Transverse colon (tissue), 4 donors: ENCODE measurements at regions not wholly inside any gene's neighbourhood (a gene's known extent, or its start where the extent isn't known, plus 50 kb on each side); places are given as distances from the start of the nearest gene placed in this dataset.

Experiments
- EP300 ChIP-seq: sonication (generic); formaldehyde crosslinking; IDR thresholded peaks from one replicate; pipeline ENCODE4 v1.6.1; 2017; ENCODE audit warnings: antibody characterized with exemption, low read depth
- POLR2A ChIP-seq: fragments of 450-650 bp; IDR thresholded peaks from one replicate; pipeline ENCODE4 v1.6.1; 2016; ENCODE audit warnings: antibody characterized with exemption, mild to moderate bottlenecking, moderate library complexity
- POLR2AphosphoS5 ChIP-seq, 3 donors: sonication (generic); formaldehyde crosslinking; IDR thresholded peaks; one replicate each; pipeline ENCODE4 v1.6.1; 2016; ENCODE audit warnings: antibody characterized with exemption in 3 of 3
- TF ChIP-seq, protein P1 (sequence below), 5 experiments: fragments of 200-600 bp in 3 of 5; fragments of 450-650 bp in 2 of 5; sonication (generic) in 3 of 5; IDR thresholded peaks; 1 replicate in 2 of 5; 2 replicates in 3 of 5; pipeline ENCODE4 v1.5.1; 2016 to 2017; ENCODE audit warnings: antibody characterized with exemption in 5 of 5, inconsistent platforms in 3 of 5, mild to moderate bottlenecking in 2 of 5, moderate library complexity in 1 of 5

GRCh38 chr3:20622304-20622703, 436.3 kb upstream of the SGO1 start:
- TF ChIP-seq, protein P1, sequence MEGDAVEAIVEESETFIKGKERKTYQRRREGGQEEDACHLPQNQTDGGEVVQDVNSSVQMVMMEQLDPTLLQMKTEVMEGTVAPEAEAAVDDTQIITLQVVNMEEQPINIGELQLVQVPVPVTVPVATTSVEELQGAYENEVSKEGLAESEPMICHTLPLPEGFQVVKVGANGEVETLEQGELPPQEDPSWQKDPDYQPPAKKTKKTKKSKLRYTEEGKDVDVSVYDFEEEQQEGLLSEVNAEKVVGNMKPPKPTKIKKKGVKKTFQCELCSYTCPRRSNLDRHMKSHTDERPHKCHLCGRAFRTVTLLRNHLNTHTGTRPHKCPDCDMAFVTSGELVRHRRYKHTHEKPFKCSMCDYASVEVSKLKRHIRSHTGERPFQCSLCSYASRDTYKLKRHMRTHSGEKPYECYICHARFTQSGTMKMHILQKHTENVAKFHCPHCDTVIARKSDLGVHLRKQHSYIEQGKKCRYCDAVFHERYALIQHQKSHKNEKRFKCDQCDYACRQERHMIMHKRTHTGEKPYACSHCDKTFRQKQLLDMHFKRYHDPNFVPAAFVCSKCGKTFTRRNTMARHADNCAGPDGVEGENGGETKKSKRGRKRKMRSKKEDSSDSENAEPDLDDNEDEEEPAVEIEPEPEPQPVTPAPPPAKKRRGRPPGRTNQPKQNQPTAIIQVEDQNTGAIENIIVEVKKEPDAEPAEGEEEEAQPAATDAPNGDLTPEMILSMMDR (IDR thresholded peaks at IDR 0.05): no peak
- TF ChIP-seq POLR2A (no peak), POLR2AphosphoS5 (IDR thresholded peaks at IDR 0.05) (no peak), EP300 (no peak)
